ENCODE measurements at regions not wholly inside any gene's neighbourhood (a gene's known extent, or its start where the extent isn't known, plus 50 kb on each side); places are given as distances from the start of the nearest gene placed in this dataset.
"Not testable (repeated sequence)": the region's sequence is repeated elsewhere in the genome, so short reads cannot be mapped to it uniquely, and the experiment has no call there.

GRCh38 chr6:155584006-155584405, 128.4 kb upstream of the NOX3 start:
- DNase-seq (ENCODE audit: low read depth), result no peak

- no peak for DNase-seq (ENCODE audit: low read depth)
Measured at GRCh38 chr6:155582016-155582991, 126.7 kb upstream of the NOX3 start.

DNA sequence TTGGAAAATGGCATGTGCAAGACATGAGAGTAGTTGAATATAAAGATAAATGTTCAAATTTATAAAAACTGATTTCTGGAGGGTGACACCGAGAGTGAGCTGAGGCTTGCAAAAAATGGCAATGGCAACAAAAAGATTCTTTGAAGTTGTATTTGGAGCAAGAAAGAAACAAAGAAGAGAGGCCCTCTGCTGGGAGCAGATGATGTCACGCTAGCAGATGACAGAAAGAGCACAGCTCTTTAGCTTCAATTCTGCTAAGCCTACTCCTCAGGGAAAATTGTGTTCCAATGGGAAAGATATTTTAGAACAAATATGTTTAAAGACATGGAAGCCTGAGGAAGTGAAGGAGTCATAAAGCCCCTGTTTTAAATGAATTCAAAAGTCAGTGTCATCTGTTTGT, 125.3 kb upstream of the NOX3 start:
- no peak for DNase-seq (ENCODE audit: low read depth)

- no peak for DNase-seq (ENCODE audit: low read depth)
Measured at GRCh38 chr6:155578251-155578650, 122.6 kb upstream of the NOX3 start.

- no peak for DNase-seq (ENCODE audit: low read depth)
Measured at GRCh38 chr6:155561966-155562364, 106.3 kb upstream of the NOX3 start.

- DNase-seq (ENCODE audit: low read depth), result no peak
Measured at GRCh38 chr6:155561257-155561965, 105.8 kb upstream of the NOX3 start.

DNA sequence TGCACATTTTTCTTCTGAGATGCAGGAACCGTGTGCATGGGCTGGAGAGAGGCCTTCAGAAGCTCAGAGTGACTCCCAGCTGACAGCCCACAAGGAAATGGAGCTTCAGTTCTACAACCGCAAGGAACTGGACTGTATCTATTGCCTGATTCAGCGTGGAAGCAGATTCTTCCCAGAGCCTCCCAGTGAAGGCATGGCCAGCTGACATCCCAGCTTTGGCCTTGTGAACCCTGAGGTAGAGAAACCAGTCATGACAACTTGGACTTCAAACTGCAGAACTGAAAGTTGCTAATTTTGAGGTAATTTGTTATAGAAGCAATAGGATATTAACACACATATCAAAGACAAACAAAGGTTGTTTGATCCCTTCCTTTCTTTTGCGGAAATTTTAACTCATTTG, 94.3 kb upstream of the NOX3 start:
- peak; percentile 5 for DNase-seq (ENCODE audit: low read depth)

DNA sequence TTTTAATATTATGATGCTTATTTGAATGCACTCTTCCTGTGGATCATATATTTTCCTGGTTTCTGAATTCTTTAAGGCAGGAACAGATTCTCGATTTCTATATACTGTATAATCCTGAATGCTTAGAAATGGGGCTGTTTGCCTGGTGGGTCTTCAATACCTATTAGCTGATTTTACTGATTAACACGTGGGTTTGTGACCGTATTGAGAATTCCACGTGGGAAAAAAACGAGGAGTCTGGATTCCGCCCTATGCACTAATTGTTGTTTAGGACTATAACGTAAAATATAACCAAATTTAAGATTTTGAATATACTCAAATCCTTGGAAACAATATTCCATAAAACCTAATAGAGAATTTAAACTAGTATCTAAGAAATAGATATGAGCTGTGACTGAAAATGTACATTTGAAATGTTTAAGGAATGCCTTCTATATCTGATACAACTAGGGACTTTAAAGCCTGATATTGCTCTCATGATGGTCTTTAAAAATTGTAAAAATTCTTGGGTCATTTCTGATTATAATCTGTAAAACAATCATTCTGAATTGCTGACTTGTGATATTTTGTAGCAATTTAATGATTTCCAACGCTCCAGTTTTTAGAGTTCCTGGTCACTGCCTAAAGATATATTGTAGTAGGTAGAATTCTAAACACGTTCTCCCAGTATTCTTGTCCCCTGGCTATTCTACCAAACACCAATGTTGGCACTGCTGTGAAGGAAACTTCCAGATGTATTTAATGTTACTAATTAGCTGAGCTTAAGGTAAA, 93.6 kb upstream of the NOX3 start:
- DNase-seq (ENCODE audit: low read depth), result no peak

GRCh38 chr6:155548576-155548975, 92.9 kb upstream of the NOX3 start:
- DNase-seq (ENCODE audit: low read depth), result no peak

GRCh38 chr6:155544677-155545076, 89.0 kb upstream of the NOX3 start:
- DNase-seq (ENCODE audit: low read depth), result no peak

GRCh38 chr6:155543166-155543847, 87.7 kb upstream of the NOX3 start:
- DNase-seq (ENCODE audit: low read depth), result no peak

- no peak for DNase-seq (ENCODE audit: low read depth)
Measured at GRCh38 chr6:155542036-155542435, 86.4 kb upstream of the NOX3 start.

GRCh38 chr6:155538708-155539390, 83.2 kb upstream of the NOX3 start:
- DNase-seq (ENCODE audit: low read depth), result no peak

DNA sequence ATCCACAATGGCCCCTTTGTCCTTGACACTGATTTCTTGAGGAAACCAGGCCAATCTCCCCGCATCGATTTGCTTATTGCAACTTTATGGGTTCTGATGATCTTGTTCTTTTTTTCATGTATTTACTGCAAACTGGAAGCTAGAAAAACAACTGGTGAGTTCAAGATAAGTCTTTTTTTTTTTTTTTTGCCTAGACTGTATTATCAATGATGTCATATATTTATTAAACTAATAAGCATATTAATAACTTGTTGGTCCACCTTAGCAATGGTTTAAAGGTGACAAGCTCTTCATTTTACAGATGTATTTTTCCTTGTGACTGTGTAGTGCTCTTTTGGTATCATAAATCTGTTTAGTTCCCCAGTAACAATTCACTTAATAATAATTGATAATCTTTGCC, 79.0 kb upstream of the NOX3 start:
- DNase-seq (ENCODE audit: low read depth), result no peak

DNA sequence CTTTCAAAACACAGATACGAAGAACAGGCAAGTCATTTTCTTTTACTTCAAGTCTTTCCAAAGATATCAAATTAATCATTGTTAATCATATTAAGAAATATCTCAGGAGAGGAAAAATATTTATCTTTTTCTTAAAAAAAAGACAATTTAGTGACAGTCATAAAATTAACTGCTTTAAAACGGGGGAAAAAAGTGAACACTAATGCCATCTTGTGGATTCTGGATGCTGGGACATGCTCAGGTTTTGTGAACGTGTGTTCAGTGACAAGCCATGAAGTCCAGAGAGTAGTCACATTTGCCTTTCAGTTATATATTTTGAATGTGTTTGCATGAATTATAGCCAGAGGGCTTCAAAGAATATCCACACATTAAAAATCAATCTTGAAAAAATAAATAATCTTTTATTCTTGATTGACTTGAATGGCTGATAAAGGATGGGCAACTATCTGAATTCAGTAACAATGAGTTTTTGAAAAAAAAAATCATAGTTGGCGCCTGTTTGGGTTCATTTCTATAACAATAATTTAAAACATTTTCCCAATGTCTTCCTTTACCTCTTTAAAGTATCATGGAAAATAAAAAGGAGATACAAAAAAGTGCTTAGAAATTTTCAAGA, 74.7 kb upstream of the NOX3 start:
- DNase-seq (ENCODE audit: low read depth), result peak; percentile 44

DNA sequence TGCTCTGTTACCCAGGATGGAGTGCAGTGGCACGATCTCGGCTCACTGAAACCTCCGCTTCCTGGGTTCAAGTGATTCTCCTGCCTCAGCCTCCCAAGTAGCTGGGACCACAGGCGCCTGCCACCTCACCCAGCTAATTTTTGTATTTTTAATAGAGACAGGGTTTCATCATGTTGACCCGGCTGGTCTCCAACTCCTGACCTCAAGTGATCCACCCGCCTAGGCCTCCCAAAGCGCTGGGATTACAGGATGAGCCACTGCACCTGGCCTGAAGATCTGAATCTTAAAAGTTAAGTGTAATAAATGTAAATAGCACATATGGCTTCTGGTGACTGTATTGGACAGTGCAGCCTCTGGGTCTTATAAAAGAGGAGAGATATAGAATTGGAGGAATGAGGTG, 74.2 kb upstream of the NOX3 start:
- DNase-seq (ENCODE audit: low read depth), result not testable (repeated sequence)

DNA sequence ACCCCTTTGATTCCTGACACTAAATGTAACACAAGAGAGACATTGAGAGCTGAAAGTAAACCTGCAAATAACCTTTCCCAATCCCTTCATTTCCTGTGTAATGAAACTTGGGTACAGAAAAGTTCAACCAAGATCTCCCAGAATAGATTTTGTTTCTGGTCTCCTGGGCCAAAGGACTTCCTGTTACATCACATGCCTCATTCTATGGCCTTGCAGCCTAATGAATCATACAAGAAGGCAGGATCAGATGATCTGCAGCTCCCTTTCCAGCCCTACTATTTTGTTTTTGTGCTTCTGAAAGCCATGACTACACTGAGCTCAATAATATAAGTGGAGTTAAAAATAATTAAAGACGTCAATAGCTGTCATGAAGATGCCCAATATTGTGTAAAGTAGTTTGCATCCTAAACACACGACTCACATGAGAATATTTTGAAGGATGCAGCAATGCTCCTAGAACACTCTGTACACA, 73.4 kb upstream of the NOX3 start:
- peak; percentile 88 for DNase-seq (ENCODE audit: low read depth)

GRCh38 chr6:155528335-155528734, 72.7 kb upstream of the NOX3 start:
- no peak for DNase-seq (ENCODE audit: low read depth)

- no peak for DNase-seq (ENCODE audit: low read depth)
Measured at GRCh38 chr6:155527443-155527842, 71.8 kb upstream of the NOX3 start.

DNA sequence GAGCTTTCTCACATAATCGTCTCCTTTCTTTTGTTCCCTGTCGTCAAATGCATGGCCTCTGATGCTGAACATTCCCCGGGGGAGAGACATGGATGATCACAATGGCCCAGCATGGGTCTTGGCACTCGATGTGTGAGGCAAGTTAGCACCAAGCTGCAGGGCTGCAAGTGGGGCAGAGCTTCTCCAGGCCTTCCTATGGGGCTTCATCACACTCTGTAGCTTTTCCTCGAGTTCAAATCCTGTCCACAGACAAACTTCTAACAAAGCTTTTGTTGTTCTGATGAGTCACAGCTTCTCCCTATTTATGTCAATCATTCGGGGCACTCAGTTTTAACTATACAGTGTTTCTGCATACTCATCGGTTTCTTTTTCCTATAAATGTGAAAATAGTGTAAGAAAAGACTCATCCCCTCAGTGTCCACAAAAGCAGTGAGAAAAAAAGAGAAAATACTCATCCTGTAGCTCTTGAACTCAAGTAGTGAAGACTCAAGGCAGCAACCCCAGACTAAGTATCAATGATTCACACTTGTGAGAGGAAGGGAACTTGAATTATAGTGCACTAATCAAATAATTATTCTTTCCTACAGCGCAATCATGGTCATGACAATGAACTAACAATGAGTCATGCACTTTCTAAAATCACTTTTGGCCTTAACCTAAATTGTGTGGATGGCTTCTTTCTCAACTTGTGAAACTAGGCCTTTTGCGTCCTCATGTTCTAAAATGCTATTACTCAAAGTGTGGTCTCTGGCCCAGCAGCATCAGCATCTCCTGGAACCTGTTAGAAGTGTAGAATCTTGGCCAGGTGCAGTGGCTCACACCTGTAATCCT, 68.4 kb upstream of the NOX3 start:
- DNase-seq (ENCODE audit: low read depth), result peak; percentile 67

All from amniotic epithelial cell (primary cell).